ENCODE measurements at regions not wholly inside any gene's neighbourhood (a gene's known extent, or its start where the extent isn't known, plus 50 kb on each side); places are given as distances from the start of the nearest gene placed in this dataset.

DNA sequence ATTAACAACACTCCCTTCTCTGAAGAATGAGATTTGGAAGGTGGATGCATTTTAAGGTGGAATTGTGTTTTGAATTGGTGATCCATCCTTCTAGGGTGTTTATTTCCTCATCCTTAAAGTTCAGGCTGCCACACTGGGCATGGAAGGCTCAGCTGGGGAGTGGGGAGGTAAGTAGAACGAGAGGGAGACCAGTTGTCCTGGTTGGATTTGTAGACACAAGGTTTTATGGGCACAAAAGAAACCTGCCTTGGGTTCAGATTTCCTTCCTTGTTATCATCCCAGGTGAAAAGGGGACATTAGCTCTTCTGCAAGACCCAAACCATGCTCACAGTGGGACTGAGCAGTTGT lies 101.0 kb upstream of the SIX3 start:
- TF ChIP-seq MYNN (CRISPR knock-in tag; IDR thresholded peaks at IDR 0.05; ENCODE audit: low read depth): no peak
- TF ChIP-seq JARID2 (CRISPR knock-in tag; IDR thresholded peaks at IDR 0.05; ENCODE audit: insufficient replicate concordance): no peak
- no peak for TF ChIP-seq ZSCAN21 (CRISPR knock-in tag; IDR thresholded peaks at IDR 0.05; ENCODE audit: borderline replicate concordance)
- TF ChIP-seq, protein P1, sequence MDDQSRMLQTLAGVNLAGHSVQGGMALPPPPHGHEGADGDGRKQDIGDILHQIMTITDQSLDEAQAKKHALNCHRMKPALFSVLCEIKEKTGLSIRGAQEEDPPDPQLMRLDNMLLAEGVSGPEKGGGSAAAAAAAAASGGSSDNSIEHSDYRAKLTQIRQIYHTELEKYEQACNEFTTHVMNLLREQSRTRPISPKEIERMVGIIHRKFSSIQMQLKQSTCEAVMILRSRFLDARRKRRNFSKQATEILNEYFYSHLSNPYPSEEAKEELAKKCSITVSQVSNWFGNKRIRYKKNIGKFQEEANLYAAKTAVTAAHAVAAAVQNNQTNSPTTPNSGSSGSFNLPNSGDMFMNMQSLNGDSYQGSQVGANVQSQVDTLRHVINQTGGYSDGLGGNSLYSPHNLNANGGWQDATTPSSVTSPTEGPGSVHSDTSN (CRISPR knock-in tag; IDR thresholded peaks at IDR 0.05; ENCODE audit: borderline replicate concordance): no peak
- TF ChIP-seq EZH2 (conservative IDR thresholded peaks at IDR 0.05; ENCODE audit: low read depth, low read length): no peak
- TF ChIP-seq JUNB (CRISPR knock-in tag; IDR thresholded peaks at IDR 0.05; ENCODE audit: borderline replicate concordance): no peak
- TF ChIP-seq, protein P2, sequence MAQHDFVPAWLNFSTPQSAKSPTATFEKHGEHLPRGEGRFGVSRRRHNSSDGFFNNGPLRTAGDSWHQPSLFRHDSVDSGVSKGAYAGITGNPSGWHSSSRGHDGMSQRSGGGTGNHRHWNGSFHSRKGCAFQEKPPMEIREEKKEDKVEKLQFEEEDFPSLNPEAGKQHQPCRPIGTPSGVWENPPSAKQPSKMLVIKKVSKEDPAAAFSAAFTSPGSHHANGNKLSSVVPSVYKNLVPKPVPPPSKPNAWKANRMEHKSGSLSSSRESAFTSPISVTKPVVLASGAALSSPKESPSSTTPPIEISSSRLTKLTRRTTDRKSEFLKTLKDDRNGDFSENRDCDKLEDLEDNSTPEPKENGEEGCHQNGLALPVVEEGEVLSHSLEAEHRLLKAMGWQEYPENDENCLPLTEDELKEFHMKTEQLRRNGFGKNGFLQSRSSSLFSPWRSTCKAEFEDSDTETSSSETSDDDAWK (CRISPR knock-in tag; IDR thresholded peaks at IDR 0.05): no peak
- TF ChIP-seq CREB1 (IDR thresholded peaks at IDR 0.05): no peak
- TF ChIP-seq CREB1 (CRISPR knock-in tag; IDR thresholded peaks at IDR 0.05): no peak
